GM18861 (cell line): ENCODE measurements at regions not wholly inside any gene's neighbourhood (a gene's known extent, or its start where the extent isn't known, plus 50 kb on each side); places are given as distances from the start of the nearest gene placed in this dataset.
"Not testable (repeated sequence)": the region's sequence is repeated elsewhere in the genome, so short reads cannot be mapped to it uniquely, and the experiment has no call there.

Experiments used
- ATAC-seq: cut with Tn5 transposase; IDR thresholded peaks from one replicate; pipeline ENCODE4 v1.9.1; 2021; ENCODE audit not compliant: unreplicated experiment

- not testable (repeated sequence) for ATAC-seq
These were observed 131.9 kb upstream of the ZC3H15 start for GRCh38 chr2:186354160-186354559.

GRCh38 chr2:186365406-186365805, 120.7 kb upstream of the ZC3H15 start:
- no peak for ATAC-seq

- ATAC-seq, result no peak
These were observed 107.0 kb upstream of the ZC3H15 start for GRCh38 chr2:186379052-186379451.

GRCh38 chr2:186380805-186381204, 105.3 kb upstream of the ZC3H15 start:
- no peak for ATAC-seq

GRCh38 chr2:186381573-186381972, 104.5 kb upstream of the ZC3H15 start:
- ATAC-seq, result no peak

- ATAC-seq, result no peak
These were observed 103.1 kb upstream of the ZC3H15 start for GRCh38 chr2:186382932-186383331.

- ATAC-seq, result no peak
These were observed 101.8 kb upstream of the ZC3H15 start for GRCh38 chr2:186384226-186384625.

GRCh38 chr2:186385638-186386201, 100.3 kb upstream of the ZC3H15 start:
- not testable (repeated sequence) for ATAC-seq

GRCh38 chr2:186399082-186399644, 86.9 kb upstream of the ZC3H15 start:
- peak; percentile 87 for ATAC-seq

GRCh38 chr2:186405842-186406241, 80.2 kb upstream of the ZC3H15 start:
- no peak for ATAC-seq

- ATAC-seq, result no peak
These were observed 78.4 kb upstream of the ZC3H15 start for GRCh38 chr2:186407611-186408010.

GRCh38 chr2:186410802-186411201, 75.3 kb upstream of the ZC3H15 start:
- ATAC-seq, result no peak

GRCh38 chr2:186422226-186422625, 63.8 kb upstream of the ZC3H15 start:
- ATAC-seq, result no peak

GRCh38 chr2:186423481-186423880, 62.6 kb upstream of the ZC3H15 start:
- ATAC-seq, result no peak

GRCh38 chr2:186424265-186424664, 61.8 kb upstream of the ZC3H15 start:
- ATAC-seq, result no peak

GRCh38 chr2:186425576-186425975, 60.5 kb upstream of the ZC3H15 start:
- ATAC-seq, result no peak

- peak; percentile 91 for ATAC-seq
These were observed 59.7 kb upstream of the ZC3H15 start for GRCh38 chr2:186426153-186427016.

GRCh38 chr2:186427017-186427350, 59.1 kb upstream of the ZC3H15 start:
- ATAC-seq, result peak; percentile 33

GRCh38 chr2:186427970-186428369, 58.1 kb upstream of the ZC3H15 start:
- no peak for ATAC-seq

GRCh38 chr2:186429104-186429503, 57.0 kb upstream of the ZC3H15 start:
- ATAC-seq, result no peak

GRCh38 chr2:186431306-186431705, 54.8 kb upstream of the ZC3H15 start:
- no peak for ATAC-seq

- ATAC-seq, result no peak
These were observed 53.0 kb upstream of the ZC3H15 start for GRCh38 chr2:186433040-186433439.
